SH-SY5Y (cell line): ENCODE measurements at regions not wholly inside any gene's neighbourhood (a gene's known extent, or its start where the extent isn't known, plus 50 kb on each side); places are given as distances from the start of the nearest gene placed in this dataset.

Experiments
- GATA2 ChIP-seq: IDR thresholded peaks from 2 replicates; pipeline ENCODE4 v1.6.1; 2011; ENCODE audit warnings: mild to moderate bottlenecking, low read depth, low read length
- GATA3 ChIP-seq: IDR thresholded peaks from 2 replicates; pipeline ENCODE4 v1.6.1; 2011; ENCODE audit warnings: low read depth, mild to moderate bottlenecking, low read length, moderate library complexity

GRCh38 chr18:43904209-43904837, 627.0 kb upstream of the SYT4 start:
- TF ChIP-seq GATA3 (no peak), GATA2 (no peak)
